ENCODE measurements at regions not wholly inside any gene's neighbourhood (a gene's known extent, or its start where the extent isn't known, plus 50 kb on each side); places are given as distances from the start of the nearest gene placed in this dataset.
A peak's percentile ranks its signal among the peaks of the same experiment; 100 is the strongest.

- peak in 1 of 2 donors; percentile 78 for DNase-seq (ENCODE audit: low spot score in 2 of 2)
- TF ChIP-seq CTCF (IDR thresholded peaks at IDR 0.05) (no peak), POLR2A (IDR thresholded peaks at IDR 0.05) (no peak)
- intact Hi-C loops (cut with DNase I; ENCODE audit: low total_unique reads), result loop anchor here (10.0 kb wide), 1 partner anchor 909 kb away; no protein-coding TSS in a partner anchor
- WGBS, 2 donors, result 46 to 50% methylated on average over 15 to 16 of the region's 16 CpGs
- H3K4me3 ChIP-seq (ENCODE audit: low read depth, poor library complexity, severe bottlenecking), result no peak overlapping the region
Observed at GRCh38 chr13:31043957-31044356, 111.5 kb downstream of the TEX26 start.

GRCh38 chr13:31042481-31043165, 110.2 kb downstream of the TEX26 start:
- intact Hi-C loops (cut with DNase I; ENCODE audit: low total_unique reads), result loop anchor here (10.0 kb wide), 1 partner anchor 908 kb away; no protein-coding TSS in a partner anchor

GRCh38 chr13:31042049-31042448, 109.6 kb downstream of the TEX26 start:
- 31 to 43% methylated on average over 3 of the region's 3 CpGs for WGBS, 2 donors
- DNase-seq (ENCODE audit: low spot score in 2 of 2), result peak in 1 of 2 donors; percentile 57
- H3K4me3 ChIP-seq (ENCODE audit: low read depth, poor library complexity, severe bottlenecking), result no peak overlapping the region
- TF ChIP-seq POLR2A (IDR thresholded peaks at IDR 0.05) (no peak), CTCF (IDR thresholded peaks at IDR 0.05) (no peak)
- intact Hi-C loops (cut with DNase I; ENCODE audit: low total_unique reads), result loop anchor here (10.0 kb wide), 1 partner anchor 907 kb away; no protein-coding TSS in a partner anchor

More at GRCh38 chr13:31042481-31043165, 110.2 kb downstream of the TEX26 start:
- TF ChIP-seq CTCF (IDR thresholded peaks at IDR 0.05) (no peak), POLR2A (IDR thresholded peaks at IDR 0.05) (no peak)
- WGBS, 2 donors, result 87 to 90% methylated on average over 16 of the region's 16 CpGs
- peak in 1 of 2 donors; percentile 65 for DNase-seq (ENCODE audit: low spot score in 2 of 2)
- H3K4me3 ChIP-seq (ENCODE audit: low read depth, poor library complexity, severe bottlenecking), result no peak overlapping the region

GRCh38 chr13:31038834-31039552, 106.5 kb downstream of the TEX26 start:
- intact Hi-C loops (cut with DNase I; ENCODE audit: low total_unique reads), result no loop called here
- DNase-seq (ENCODE audit: low spot score in 2 of 2), result peak in 1 of 2 donors; percentile 58
- WGBS, 2 donors, result 73 to 74% methylated on average over 7 of the region's 7 CpGs
- H3K4me3 ChIP-seq (ENCODE audit: low read depth, poor library complexity, severe bottlenecking), result no peak overlapping the region
- TF ChIP-seq POLR2A (IDR thresholded peaks at IDR 0.05), result no peak
- no peak for TF ChIP-seq CTCF (IDR thresholded peaks at IDR 0.05)

GRCh38 chr13:31037874-31038500, 105.5 kb downstream of the TEX26 start:
- no peak for DNase-seq (ENCODE audit: low spot score in 2 of 2)
- intact Hi-C loops (cut with DNase I; ENCODE audit: low total_unique reads), result no loop called here
- H3K4me3 ChIP-seq (ENCODE audit: low read depth, poor library complexity, severe bottlenecking), result no peak overlapping the region
- WGBS, 2 donors, result 93% methylated on average over 15 of the region's 15 CpGs
- no peak for TF ChIP-seq POLR2A (IDR thresholded peaks at IDR 0.05)
- no peak for TF ChIP-seq CTCF (IDR thresholded peaks at IDR 0.05)

Measured in lower leg skin (tissue), 4 donors.